SK-N-SH (cell line): ENCODE measurements at regions not wholly inside any gene's neighbourhood (a gene's known extent, or its start where the extent isn't known, plus 50 kb on each side); places are given as distances from the start of the nearest gene placed in this dataset.
"Not testable (repeated sequence)": the region's sequence is repeated elsewhere in the genome, so short reads cannot be mapped to it uniquely, and the experiment has no call there.

ENCODE experiments used
- POLR2AphosphoS5 ChIP-seq: IDR thresholded peaks from 2 replicates; pipeline ENCODE4 v1.6.1; 2012; ENCODE audit warnings: low read depth, low read length
- TAF1 ChIP-seq: IDR thresholded peaks from 2 replicates; pipeline ENCODE4 v1.6.1; 2012; ENCODE audit warnings: low read depth, mild to moderate bottlenecking, low read length, moderate library complexity, borderline replicate concordance
- TCF12 ChIP-seq: IDR thresholded peaks from 2 replicates; pipeline ENCODE4 v1.4.0; 2012
- USF2 ChIP-seq: fragments of 150-350 bp; IDR thresholded peaks from 2 replicates; pipeline ENCODE4 v1.6.1; 2017; ENCODE audit warnings: antibody characterized with exemption, low read length, low read depth, borderline replicate concordance
- TF ChIP-seq, protein P1 (sequence below): fragments of 200-600 bp; sonication (generic); IDR thresholded peaks from 2 replicates; pipeline ENCODE4 v1.6.1; 2017; ENCODE audit warnings: antibody characterized with exemption, mild to moderate bottlenecking, moderate library complexity

GRCh38 chr3:53442863-53443262 is 51.5 kb upstream of the CACNA1D start:
- not testable (repeated sequence) for TF ChIP-seq TAF1, TCF12, USF2, POLR2AphosphoS5
- TF ChIP-seq, protein P1, sequence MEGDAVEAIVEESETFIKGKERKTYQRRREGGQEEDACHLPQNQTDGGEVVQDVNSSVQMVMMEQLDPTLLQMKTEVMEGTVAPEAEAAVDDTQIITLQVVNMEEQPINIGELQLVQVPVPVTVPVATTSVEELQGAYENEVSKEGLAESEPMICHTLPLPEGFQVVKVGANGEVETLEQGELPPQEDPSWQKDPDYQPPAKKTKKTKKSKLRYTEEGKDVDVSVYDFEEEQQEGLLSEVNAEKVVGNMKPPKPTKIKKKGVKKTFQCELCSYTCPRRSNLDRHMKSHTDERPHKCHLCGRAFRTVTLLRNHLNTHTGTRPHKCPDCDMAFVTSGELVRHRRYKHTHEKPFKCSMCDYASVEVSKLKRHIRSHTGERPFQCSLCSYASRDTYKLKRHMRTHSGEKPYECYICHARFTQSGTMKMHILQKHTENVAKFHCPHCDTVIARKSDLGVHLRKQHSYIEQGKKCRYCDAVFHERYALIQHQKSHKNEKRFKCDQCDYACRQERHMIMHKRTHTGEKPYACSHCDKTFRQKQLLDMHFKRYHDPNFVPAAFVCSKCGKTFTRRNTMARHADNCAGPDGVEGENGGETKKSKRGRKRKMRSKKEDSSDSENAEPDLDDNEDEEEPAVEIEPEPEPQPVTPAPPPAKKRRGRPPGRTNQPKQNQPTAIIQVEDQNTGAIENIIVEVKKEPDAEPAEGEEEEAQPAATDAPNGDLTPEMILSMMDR = not testable (repeated sequence)
